Retinal pigment epithelial cell (primary cell): ENCODE measurements at regions not wholly inside any gene's neighbourhood (a gene's known extent, or its start where the extent isn't known, plus 50 kb on each side); places are given as distances from the start of the nearest gene placed in this dataset.

Experiments used
- DNase-seq: peaks from one replicate; pipeline ENCODE4 v3.0.0-alpha.2; 2010; ENCODE audit warnings: low read depth
- H3K4me3 ChIP-seq: 2 replicates; pipeline ENCODE4 v1.5.1; 2011; ENCODE audit warnings: mild to moderate bottlenecking, low read length, control low read depth, moderate library complexity
- TF ChIP-seq, protein P1 (sequence below): conservative IDR thresholded peaks from 2 replicates; pipeline ENCODE4 v1.5.1; 2011; ENCODE audit warnings: low read depth, low read length, control low read depth, inconsistent platforms

- TF ChIP-seq, protein P1, sequence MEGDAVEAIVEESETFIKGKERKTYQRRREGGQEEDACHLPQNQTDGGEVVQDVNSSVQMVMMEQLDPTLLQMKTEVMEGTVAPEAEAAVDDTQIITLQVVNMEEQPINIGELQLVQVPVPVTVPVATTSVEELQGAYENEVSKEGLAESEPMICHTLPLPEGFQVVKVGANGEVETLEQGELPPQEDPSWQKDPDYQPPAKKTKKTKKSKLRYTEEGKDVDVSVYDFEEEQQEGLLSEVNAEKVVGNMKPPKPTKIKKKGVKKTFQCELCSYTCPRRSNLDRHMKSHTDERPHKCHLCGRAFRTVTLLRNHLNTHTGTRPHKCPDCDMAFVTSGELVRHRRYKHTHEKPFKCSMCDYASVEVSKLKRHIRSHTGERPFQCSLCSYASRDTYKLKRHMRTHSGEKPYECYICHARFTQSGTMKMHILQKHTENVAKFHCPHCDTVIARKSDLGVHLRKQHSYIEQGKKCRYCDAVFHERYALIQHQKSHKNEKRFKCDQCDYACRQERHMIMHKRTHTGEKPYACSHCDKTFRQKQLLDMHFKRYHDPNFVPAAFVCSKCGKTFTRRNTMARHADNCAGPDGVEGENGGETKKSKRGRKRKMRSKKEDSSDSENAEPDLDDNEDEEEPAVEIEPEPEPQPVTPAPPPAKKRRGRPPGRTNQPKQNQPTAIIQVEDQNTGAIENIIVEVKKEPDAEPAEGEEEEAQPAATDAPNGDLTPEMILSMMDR, result no peak
- DNase-seq, result no peak
- H3K4me3 ChIP-seq, result no peak overlapping the region
Observed at GRCh38 chr22:49210606-49211005, 617.1 kb downstream of the BRD1 start.

- TF ChIP-seq, protein P1, result no peak
- DNase-seq, result no peak
Observed at GRCh38 chr22:49209452-49210195, 618.0 kb downstream of the BRD1 start.

DNA sequence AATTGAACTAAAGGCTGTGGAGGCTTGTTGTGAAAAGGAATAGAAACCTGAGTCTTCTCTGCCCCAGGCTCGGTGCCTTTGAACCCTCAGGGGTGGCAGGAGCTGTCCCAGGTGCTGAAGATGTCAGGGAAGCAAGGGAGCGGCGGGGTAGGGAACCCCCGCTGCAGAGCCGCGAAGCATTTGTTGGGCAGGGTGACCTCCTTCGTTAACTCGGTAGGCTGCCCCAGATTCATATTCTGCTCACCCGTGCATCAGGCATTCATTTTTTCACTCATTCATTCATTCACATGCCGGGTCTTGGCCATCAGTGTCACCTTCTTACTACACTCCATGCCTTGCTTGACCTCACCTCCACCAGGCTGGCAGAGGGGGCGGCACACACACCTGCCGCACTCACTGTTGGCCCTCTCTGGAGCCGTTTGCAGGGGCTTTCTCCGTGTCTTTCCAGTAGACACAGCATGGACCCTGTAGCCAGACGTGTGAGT, 618.9 kb downstream of the BRD1 start:
- TF ChIP-seq, protein P1, result no peak
- no peak for DNase-seq
- no peak overlapping the region for H3K4me3 ChIP-seq

More at GRCh38 chr22:49209452-49210195, 618.0 kb downstream of the BRD1 start:
- no peak overlapping the region for H3K4me3 ChIP-seq

GRCh38 chr22:49208004-49208402, 619.7 kb downstream of the BRD1 start:
- no peak for DNase-seq

GRCh38 chr22:49207008-49208003, 620.4 kb downstream of the BRD1 start:
- no peak for DNase-seq
- H3K4me3 ChIP-seq, result no peak overlapping the region
- TF ChIP-seq, protein P1, result no peak

More at GRCh38 chr22:49208004-49208402, 619.7 kb downstream of the BRD1 start:
- TF ChIP-seq, protein P1, result no peak
- no peak overlapping the region for H3K4me3 ChIP-seq

DNA sequence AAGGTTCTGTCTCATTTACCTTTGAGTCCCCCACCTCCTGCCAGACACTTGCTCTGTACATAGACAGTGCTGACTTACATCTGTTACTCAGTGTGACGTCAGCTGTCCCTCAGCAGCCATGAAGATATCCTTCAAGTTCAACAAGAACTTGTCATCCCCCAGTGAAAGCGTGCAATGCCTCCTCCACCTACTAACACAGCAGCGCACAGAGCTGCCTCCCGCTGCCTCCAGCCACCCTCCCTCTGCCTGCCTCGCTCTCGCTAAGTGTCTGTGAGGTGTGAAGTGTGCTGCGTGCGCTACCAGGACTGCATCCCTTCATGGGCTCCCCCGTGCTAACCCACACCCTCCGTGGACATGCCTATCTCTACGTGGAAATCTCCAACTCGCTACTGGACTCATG, 621.4 kb downstream of the BRD1 start:
- DNase-seq, result no peak
- TF ChIP-seq, protein P1, result no peak
- no peak overlapping the region for H3K4me3 ChIP-seq
